ENCODE measurements at regions not wholly inside any gene's neighbourhood (a gene's known extent, or its start where the extent isn't known, plus 50 kb on each side); places are given as distances from the start of the nearest gene placed in this dataset.

- H2AFZ ChIP-seq (ENCODE audit: low read depth, low read length) = no peak overlapping the region
- TF ChIP-seq RAD21 (conservative IDR thresholded peaks at IDR 0.05) (no peak), SMC3 (conservative IDR thresholded peaks at IDR 0.05; ENCODE audit: poor library complexity) (no peak), MXI1 (conservative IDR thresholded peaks at IDR 0.05; ENCODE audit: poor library complexity, severe bottlenecking) (no peak)
- TF ChIP-seq, protein P1, sequence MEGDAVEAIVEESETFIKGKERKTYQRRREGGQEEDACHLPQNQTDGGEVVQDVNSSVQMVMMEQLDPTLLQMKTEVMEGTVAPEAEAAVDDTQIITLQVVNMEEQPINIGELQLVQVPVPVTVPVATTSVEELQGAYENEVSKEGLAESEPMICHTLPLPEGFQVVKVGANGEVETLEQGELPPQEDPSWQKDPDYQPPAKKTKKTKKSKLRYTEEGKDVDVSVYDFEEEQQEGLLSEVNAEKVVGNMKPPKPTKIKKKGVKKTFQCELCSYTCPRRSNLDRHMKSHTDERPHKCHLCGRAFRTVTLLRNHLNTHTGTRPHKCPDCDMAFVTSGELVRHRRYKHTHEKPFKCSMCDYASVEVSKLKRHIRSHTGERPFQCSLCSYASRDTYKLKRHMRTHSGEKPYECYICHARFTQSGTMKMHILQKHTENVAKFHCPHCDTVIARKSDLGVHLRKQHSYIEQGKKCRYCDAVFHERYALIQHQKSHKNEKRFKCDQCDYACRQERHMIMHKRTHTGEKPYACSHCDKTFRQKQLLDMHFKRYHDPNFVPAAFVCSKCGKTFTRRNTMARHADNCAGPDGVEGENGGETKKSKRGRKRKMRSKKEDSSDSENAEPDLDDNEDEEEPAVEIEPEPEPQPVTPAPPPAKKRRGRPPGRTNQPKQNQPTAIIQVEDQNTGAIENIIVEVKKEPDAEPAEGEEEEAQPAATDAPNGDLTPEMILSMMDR (IDR thresholded peaks at IDR 0.05; ENCODE audit: poor library complexity, severe bottlenecking) = no peak
- no peaks in the 10 kb centered on the region for H3F3A ChIP-seq (ENCODE audit: insufficient read depth, low read length, poor library complexity, severe bottlenecking)
- no peak overlapping the region for H3K27ac ChIP-seq (ENCODE audit: low read length)
- H3K9ac ChIP-seq (ENCODE audit: low read length) = no peak overlapping the region
- no peaks in the 10 kb centered on the region for H3K27me3 ChIP-seq (ENCODE audit: insufficient read depth, low read depth, low read length)
- H3K79me2 ChIP-seq (replicated peaks; ENCODE audit: insufficient read depth, low read length) = no peaks in the 10 kb centered on the region
- no peaks in the 10 kb centered on the region for H4K20me1 ChIP-seq (ENCODE audit: insufficient read depth)
- H3K4me2 ChIP-seq (ENCODE audit: low read length) = no peak overlapping the region
- H3K36me3 ChIP-seq (ENCODE audit: insufficient read depth, low read length) = no peaks in the 10 kb centered on the region
- H3K4me3 ChIP-seq (ENCODE audit: low read length) = no peak overlapping the region
- no peaks in the 10 kb centered on the region for H3K9me2 ChIP-seq (ENCODE audit: insufficient read depth, low read length)
- peaks cover 6% of the 10 kb centered on the region for H3K9me3 ChIP-seq (ENCODE audit: low read length)
Observed at GRCh38 chr5:142450419-142450818, 125.6 kb upstream of the SPRY4 start.

DNA sequence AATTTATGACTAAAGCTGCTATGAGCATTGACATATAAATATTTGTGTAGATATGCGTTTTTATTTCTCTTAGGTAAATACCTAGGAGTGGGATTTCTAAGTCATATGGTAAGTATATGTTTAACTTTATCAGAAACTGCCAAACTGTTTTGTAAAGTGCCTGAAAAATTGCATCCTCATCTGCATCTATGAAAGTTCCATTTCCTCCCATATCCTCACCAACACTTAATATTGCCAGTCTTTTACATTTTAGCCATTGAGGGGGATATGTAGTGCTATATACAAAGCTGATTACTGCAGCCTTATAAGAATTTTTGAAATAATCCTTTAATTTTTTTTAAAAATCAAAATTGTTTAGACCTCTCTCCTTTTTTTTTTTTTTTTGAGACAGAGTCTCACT is 123.1 kb upstream of the SPRY4 start:
- TF ChIP-seq, protein P2, sequence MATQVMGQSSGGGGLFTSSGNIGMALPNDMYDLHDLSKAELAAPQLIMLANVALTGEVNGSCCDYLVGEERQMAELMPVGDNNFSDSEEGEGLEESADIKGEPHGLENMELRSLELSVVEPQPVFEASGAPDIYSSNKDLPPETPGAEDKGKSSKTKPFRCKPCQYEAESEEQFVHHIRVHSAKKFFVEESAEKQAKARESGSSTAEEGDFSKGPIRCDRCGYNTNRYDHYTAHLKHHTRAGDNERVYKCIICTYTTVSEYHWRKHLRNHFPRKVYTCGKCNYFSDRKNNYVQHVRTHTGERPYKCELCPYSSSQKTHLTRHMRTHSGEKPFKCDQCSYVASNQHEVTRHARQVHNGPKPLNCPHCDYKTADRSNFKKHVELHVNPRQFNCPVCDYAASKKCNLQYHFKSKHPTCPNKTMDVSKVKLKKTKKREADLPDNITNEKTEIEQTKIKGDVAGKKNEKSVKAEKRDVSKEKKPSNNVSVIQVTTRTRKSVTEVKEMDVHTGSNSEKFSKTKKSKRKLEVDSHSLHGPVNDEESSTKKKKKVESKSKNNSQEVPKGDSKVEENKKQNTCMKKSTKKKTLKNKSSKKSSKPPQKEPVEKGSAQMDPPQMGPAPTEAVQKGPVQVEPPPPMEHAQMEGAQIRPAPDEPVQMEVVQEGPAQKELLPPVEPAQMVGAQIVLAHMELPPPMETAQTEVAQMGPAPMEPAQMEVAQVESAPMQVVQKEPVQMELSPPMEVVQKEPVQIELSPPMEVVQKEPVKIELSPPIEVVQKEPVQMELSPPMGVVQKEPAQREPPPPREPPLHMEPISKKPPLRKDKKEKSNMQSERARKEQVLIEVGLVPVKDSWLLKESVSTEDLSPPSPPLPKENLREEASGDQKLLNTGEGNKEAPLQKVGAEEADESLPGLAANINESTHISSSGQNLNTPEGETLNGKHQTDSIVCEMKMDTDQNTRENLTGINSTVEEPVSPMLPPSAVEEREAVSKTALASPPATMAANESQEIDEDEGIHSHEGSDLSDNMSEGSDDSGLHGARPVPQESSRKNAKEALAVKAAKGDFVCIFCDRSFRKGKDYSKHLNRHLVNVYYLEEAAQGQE (IDR thresholded peaks at IDR 0.05; ENCODE audit: borderline replicate concordance) = no peak
- TF ChIP-seq SMC3 (conservative IDR thresholded peaks at IDR 0.05; ENCODE audit: poor library complexity) (no peak), TAF1 (IDR thresholded peaks at IDR 0.05; ENCODE audit: low read depth) (no peak), MXI1 (conservative IDR thresholded peaks at IDR 0.05; ENCODE audit: poor library complexity, severe bottlenecking) (no peak), EZH2 (IDR thresholded peaks at IDR 0.05; ENCODE audit: borderline replicate concordance, insufficient read depth, low read length, poor library complexity, severe bottlenecking) (no peak)
- H3K9me2 ChIP-seq (ENCODE audit: insufficient read depth, low read length) = no peaks in the 10 kb centered on the region

GRCh38 chr5:142446960-142447279 is 122.1 kb upstream of the SPRY4 start:
- H3K9ac ChIP-seq (ENCODE audit: low read length) = no peak overlapping the region
- H3K9me3 ChIP-seq (ENCODE audit: low read length) = peaks cover 6% of the 10 kb centered on the region
- no peaks in the 10 kb centered on the region for H3K27me3 ChIP-seq (ENCODE audit: insufficient read depth, low read depth, low read length)
- H3K79me2 ChIP-seq (replicated peaks; ENCODE audit: insufficient read depth, low read length) = no peaks in the 10 kb centered on the region
- H3F3A ChIP-seq (ENCODE audit: insufficient read depth, low read length, poor library complexity, severe bottlenecking) = no peaks in the 10 kb centered on the region
- no peak overlapping the region for H3K4me2 ChIP-seq (ENCODE audit: low read length)
- H4K20me1 ChIP-seq (ENCODE audit: insufficient read depth) = no peaks in the 10 kb centered on the region
- TF ChIP-seq EZH2 (IDR thresholded peaks at IDR 0.05; ENCODE audit: borderline replicate concordance, insufficient read depth, low read length, poor library complexity, severe bottlenecking) (no peak), RAD21 (conservative IDR thresholded peaks at IDR 0.05) (no peak), MXI1 (conservative IDR thresholded peaks at IDR 0.05; ENCODE audit: poor library complexity, severe bottlenecking) (no peak), POLR2AphosphoS5 (IDR thresholded peaks at IDR 0.05) (no peak), TAF1 (IDR thresholded peaks at IDR 0.05; ENCODE audit: low read depth) (no peak), SMC3 (conservative IDR thresholded peaks at IDR 0.05; ENCODE audit: poor library complexity) (no peak), EP300 (conservative IDR thresholded peaks at IDR 0.05; ENCODE audit: poor library complexity, severe bottlenecking) (no peak)
- TF ChIP-seq, protein P2 (IDR thresholded peaks at IDR 0.05; ENCODE audit: borderline replicate concordance) = no peak
- TF ChIP-seq, protein P1 (IDR thresholded peaks at IDR 0.05; ENCODE audit: poor library complexity, severe bottlenecking) = no peak
- no peaks in the 10 kb centered on the region for H3K36me3 ChIP-seq (ENCODE audit: insufficient read depth, low read length)
- no peak overlapping the region for H3K27ac ChIP-seq (ENCODE audit: low read length)
- H3K9me2 ChIP-seq (ENCODE audit: insufficient read depth, low read length) = no peaks in the 10 kb centered on the region
- no peak overlapping the region for H3K4me3 ChIP-seq (ENCODE audit: low read length)
- no peak overlapping the region for H2AFZ ChIP-seq (ENCODE audit: low read depth, low read length)

More for the DNA sequence above, 123.1 kb upstream of the SPRY4 start:
- no peak overlapping the region for H3K4me3 ChIP-seq (ENCODE audit: low read length)
- H3K27me3 ChIP-seq (ENCODE audit: insufficient read depth, low read depth, low read length) = no peaks in the 10 kb centered on the region
- H3K79me2 ChIP-seq (replicated peaks; ENCODE audit: insufficient read depth, low read length) = no peaks in the 10 kb centered on the region
- no peak overlapping the region for H2AFZ ChIP-seq (ENCODE audit: low read depth, low read length)
- no peak overlapping the region for H3K27ac ChIP-seq (ENCODE audit: low read length)
- H3K36me3 ChIP-seq (ENCODE audit: insufficient read depth, low read length) = no peaks in the 10 kb centered on the region
- H3K4me2 ChIP-seq (ENCODE audit: low read length) = no peak overlapping the region
- peaks cover 6% of the 10 kb centered on the region for H3K9me3 ChIP-seq (ENCODE audit: low read length)
- H4K20me1 ChIP-seq (ENCODE audit: insufficient read depth) = no peaks in the 10 kb centered on the region
- H3K9ac ChIP-seq (ENCODE audit: low read length) = no peak overlapping the region
- H3F3A ChIP-seq (ENCODE audit: insufficient read depth, low read length, poor library complexity, severe bottlenecking) = no peaks in the 10 kb centered on the region

Measured in neural cell (in vitro differentiated cells).